ENCODE measurements at regions not wholly inside any gene's neighbourhood (a gene's known extent, or its start where the extent isn't known, plus 50 kb on each side); places are given as distances from the start of the nearest gene placed in this dataset.

DNA sequence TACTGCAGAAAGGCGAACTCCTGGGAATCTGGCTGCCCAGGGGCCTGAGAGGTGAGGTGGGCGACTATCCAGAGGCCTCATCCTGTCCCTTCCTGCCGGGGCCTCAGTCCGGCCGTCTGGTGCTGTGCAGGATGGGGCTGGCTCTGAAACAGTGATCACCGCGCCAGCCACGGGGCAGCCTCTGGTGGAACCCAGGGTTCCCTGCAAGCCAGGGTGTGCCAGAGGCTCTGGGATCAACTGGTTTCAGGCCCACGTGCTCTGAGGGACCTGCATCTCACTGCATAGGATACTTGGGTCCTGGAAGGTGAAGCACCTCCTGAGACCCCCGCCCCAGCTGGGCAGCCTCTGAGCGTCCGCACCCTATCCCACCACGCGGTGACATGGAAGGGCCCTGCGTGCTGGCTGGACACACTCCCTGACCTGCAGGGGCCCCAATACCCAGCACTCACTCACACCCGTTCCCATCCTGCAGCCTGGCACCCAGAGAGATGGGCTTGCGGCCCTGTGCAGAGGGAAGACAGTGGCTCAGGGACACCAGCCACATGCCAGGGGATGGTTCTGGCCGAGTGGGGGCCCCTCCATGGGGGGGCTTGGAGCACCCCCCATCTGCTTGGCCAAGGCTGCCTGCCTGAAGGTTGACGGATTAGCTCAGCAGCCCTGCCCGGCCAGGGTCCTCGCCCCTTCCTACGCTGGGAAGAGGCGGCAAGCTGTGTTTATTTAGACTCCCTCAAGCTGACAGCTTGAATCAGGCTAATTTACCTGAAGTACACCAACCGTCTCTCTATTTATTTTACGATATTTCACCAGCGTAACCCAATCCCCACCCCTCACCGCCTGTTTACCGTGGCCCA lies 64.3 kb upstream of the TTC34 start (continued):
- no peak for TF ChIP-seq RNF2 (IDR thresholded peaks at IDR 0.05; ENCODE audit: borderline replicate concordance, low read depth, low read length, missing control alignments, poor library complexity, severe bottlenecking)
